Right lung (tissue), 2 donors: ENCODE measurements at regions not wholly inside any gene's neighbourhood (a gene's known extent, or its start where the extent isn't known, plus 50 kb on each side); places are given as distances from the start of the nearest gene placed in this dataset.

Source experiments
- DNase-seq, 2 donors: peaks; one replicate each; pipeline ENCODE4 v3.0.0-alpha.2; 2013

- DNase-seq: no peak
These were observed 50.5 kb upstream of the DLX2 start for GRCh38 chr2:172153156-172153555.

GRCh38 chr2:172153757-172154156 is 51.1 kb upstream of the DLX2 start:
- DNase-seq: no peak

- no peak for DNase-seq
These were observed 53.1 kb upstream of the DLX2 start for GRCh38 chr2:172155752-172156151.

- no peak for DNase-seq
These were observed 58.1 kb upstream of the DLX2 start for GRCh38 chr2:172160839-172161238.

GRCh38 chr2:172162225-172162733 is 59.6 kb upstream of the DLX2 start:
- DNase-seq: no peak

GRCh38 chr2:172162739-172163336 is 60.1 kb upstream of the DLX2 start:
- no peak for DNase-seq

- no peak for DNase-seq
These were observed 66.2 kb upstream of the DLX2 start for GRCh38 chr2:172168917-172169346.

GRCh38 chr2:172169611-172170010 is 66.9 kb upstream of the DLX2 start:
- DNase-seq: no peak

GRCh38 chr2:172172513-172173173 is 69.9 kb upstream of the DLX2 start:
- DNase-seq: peak; percentile 52 to 58

GRCh38 chr2:172173174-172173706 is 70.5 kb upstream of the DLX2 start:
- DNase-seq: no peak

GRCh38 chr2:172177581-172177980 is 74.9 kb upstream of the DLX2 start:
- no peak for DNase-seq

DNA sequence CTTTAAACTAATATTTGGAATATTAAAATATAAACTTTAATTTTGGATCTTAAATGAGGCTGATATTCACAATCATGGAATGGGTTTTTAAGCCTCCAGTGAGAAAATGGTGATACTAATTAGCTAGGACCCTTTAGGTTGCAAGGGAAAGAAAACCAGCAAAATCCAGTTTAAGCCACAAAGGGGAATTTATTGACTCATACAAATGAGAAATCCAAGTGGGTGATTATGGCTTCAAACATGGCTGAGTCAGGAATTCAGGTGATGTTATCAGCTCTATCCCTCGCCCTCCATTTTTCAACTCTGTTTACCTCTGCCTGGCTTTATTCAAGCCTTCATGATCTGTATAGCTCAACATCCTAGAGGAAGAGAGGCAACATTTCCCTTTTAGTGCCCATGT is 75.3 kb upstream of the DLX2 start:
- DNase-seq: no peak

DNA sequence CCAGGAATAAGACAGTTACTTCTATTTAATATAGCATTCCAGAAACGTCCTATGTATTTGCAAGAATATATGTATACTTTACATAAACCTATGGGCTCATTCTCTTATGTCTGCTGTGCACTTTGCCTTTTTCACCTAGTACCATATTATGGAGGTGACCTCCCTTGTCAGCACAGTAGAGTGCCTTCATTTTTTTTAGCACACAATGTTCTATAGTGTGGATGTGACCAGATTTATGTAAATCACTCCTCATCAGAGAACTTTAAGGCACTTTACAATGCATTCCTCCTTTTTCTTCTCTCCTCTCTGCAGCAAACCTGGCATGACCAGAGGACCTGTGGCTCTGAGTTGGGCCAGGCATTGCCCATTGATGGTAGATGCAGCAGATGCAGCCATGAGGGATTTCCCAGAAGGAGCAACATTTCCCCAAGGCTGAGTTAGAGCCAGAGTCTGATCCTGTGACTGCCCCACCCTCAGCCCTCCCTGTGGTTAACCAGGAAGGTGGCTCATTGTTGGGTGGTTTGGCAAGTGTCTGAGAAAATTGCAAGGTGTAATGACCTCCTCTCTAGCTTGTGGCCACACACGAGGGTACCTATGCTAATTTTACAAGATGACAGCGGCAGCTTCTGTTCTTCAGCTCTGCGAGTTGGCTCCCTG is 76.5 kb upstream of the DLX2 start:
- DNase-seq: no peak

DNA sequence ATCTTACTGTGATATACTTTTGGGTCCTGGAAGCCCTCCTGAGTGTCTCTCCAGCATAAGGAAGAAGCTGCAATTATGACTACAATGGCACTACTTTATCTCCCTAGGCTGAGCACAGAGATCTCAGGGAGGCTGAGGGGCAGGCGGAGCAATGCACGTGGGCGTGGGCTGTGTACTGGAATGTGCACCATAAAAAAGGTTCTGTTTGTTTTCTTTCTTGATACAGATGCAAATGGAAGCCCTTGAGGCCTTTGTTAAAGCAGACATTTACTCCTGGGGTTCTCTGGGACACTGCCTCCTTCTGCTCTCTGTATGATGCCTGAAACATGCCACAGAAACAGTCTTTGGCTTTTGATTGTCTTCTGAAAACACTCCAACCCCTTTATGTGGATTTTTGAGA is 79.1 kb upstream of the DLX2 start:
- no peak for DNase-seq

- DNase-seq: no peak
These were observed 79.9 kb upstream of the DLX2 start for GRCh38 chr2:172182624-172183023.

- DNase-seq: no peak
These were observed 90.8 kb upstream of the DLX2 start for GRCh38 chr2:172193331-172194089.

DNA sequence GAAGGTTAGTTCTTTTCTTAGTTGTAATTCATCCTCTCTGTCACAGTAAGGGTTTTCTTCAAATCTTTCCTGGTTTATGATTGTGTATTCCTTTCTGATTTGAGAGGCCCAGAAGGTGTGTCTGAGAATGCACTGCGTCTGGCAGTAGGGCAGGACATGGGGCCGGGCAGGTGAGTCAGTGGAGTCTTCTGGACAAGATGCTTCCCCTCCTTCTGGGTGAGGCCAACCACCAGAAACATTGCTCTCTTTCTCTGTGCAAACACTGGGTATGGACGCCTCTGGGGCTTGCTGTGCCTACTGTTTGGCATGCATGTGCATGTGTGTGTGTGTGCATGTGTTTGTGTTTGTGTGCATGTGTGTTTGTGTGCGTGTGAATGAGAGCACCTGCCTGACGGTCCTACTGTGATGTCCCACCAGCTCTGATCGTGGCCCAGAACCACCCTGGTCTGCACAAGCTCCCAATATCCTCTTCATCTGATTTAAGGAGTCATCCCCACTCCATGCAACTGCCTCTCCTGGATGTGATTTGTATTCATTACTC is 93.2 kb upstream of the DLX2 start:
- DNase-seq: no peak

DNA sequence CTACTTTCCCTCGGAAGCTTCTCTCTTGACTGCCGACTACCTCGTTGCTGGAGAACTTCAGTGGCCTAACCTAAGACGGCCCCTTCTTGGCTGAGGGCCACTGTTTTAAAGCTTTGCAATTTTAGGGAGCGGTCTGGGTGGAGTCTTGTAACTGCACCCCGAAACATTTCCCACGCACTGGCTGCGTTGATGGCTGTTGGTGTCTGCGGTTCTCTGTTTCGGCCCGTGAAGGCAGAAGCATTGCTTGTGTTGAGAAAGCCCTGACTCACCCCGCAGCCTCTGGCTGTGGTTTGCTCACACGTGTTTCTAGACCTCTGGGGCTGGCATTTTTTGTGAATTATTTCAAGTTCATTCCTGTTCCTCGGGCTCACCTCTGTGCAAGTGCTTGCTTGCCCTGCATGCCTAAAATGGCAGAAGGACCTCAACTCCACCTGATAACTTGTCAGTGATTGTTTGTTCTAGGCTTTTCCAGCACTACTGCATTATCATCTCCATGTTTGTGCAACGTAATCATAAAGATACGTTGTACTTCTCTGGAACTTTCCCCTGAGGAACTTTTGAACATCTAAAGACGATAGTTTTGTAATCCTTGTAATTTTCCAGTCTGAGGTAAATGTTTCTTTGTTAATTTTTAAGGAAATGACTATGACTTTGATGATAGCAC is 94.2 kb upstream of the DLX2 start:
- DNase-seq: no peak

GRCh38 chr2:172198361-172198760 is 95.7 kb upstream of the DLX2 start:
- no peak for DNase-seq

DNA sequence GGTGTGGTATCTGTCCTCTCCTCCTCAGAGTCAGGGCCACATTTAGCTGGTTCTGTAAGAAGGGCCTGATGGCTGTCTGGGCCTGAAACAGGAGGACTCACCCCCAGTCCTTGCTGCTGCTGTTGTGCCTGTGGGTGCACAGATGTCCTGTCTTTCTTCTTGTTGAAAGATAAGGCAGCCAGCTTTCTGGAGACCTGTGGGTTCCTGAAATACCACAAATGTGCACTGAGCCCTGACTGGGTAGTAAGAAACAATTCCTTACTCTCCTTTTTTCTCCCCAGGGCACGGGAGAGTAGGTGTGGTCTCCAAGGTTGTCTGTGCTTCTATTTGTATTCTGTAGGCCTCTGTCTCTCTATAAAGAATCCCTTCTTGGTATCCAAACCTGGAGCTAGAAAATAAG is 96.2 kb upstream of the DLX2 start:
- no peak for DNase-seq

- no peak for DNase-seq
These were observed 97.9 kb upstream of the DLX2 start for GRCh38 chr2:172200495-172201085.
